ENCODE measurements at regions not wholly inside any gene's neighbourhood (a gene's known extent, or its start where the extent isn't known, plus 50 kb on each side); places are given as distances from the start of the nearest gene placed in this dataset.

- Histone ChIP-seq H3K9me3 (ENCODE audit: control insufficient read depth, low read depth, low read length) (no peaks in the 10 kb centered on the region), H3K9ac (ENCODE audit: low read length) (no peak overlapping the region), H3K27ac (ENCODE audit: low read length) (no peak overlapping the region), H3K36me3 (ENCODE audit: control insufficient read depth, low read depth, low read length) (no peaks in the 10 kb centered on the region), H3K4me1 (ENCODE audit: control insufficient read depth, low read depth, low read length) (no peaks in the 10 kb centered on the region), H3K4me3 (ENCODE audit: low read length) (no peak overlapping the region), H3K27me3 (ENCODE audit: control insufficient read depth, insufficient read depth, low read length) (no peaks in the 10 kb centered on the region)
These were observed 497.8 kb downstream of the HS3ST4 start for GRCh38 chr16:26189536-26189935.

DNA sequence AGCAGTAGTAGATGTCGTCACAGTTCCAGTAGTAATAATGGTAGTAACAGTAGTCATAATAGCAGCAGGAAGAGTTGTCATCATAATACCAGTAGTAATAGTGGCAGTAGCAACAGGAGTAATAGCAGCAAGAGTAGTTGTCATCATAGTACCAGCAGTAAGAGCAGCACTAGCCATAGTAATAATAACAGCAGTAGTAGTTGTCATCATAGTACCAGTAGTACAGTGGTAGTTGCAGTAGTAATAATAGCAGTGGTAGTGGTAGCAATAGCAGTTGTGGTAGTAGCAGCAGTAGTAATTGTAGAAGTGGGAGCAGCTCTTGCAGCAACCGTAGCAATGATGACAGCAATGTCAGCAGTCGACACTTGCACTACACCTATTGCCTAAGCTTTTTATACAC is 502.8 kb downstream of the HS3ST4 start:
- Histone ChIP-seq H3K27ac (ENCODE audit: low read length) (no peak overlapping the region), H3K4me3 (ENCODE audit: low read length) (no peak overlapping the region), H3K9me3 (ENCODE audit: control insufficient read depth, low read depth, low read length) (no peaks in the 10 kb centered on the region), H3K27me3 (ENCODE audit: control insufficient read depth, insufficient read depth, low read length) (no peaks in the 10 kb centered on the region), H3K9ac (ENCODE audit: low read length) (no peak overlapping the region), H3K36me3 (ENCODE audit: control insufficient read depth, low read depth, low read length) (no peaks in the 10 kb centered on the region), H3K4me1 (ENCODE audit: control insufficient read depth, low read depth, low read length) (no peaks in the 10 kb centered on the region)

DNA sequence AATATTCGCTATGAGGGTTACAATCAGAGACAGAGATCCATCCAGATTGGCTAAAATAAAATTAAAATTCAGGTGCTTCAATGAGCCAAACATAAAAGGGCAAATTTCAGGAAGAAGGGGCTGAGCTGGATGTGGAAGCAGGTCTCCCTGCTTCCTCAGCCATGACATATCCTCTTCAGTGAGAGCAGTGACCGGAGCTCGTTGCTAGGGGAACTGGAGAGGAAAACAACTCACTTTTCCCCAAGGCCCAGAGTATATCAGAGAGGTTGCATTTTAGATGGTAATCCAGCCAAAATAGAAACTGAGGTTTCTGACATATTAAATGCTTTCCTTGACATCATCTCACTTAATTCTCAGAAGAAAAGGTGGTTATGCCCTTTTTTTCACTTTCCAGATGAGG is 503.5 kb downstream of the HS3ST4 start:
- H3K27ac ChIP-seq (ENCODE audit: low read length): no peak overlapping the region
- H3K36me3 ChIP-seq (ENCODE audit: control insufficient read depth, low read depth, low read length): no peaks in the 10 kb centered on the region
- no peak overlapping the region for H3K4me3 ChIP-seq (ENCODE audit: low read length)
- H3K9ac ChIP-seq (ENCODE audit: low read length): no peak overlapping the region
- H3K9me3 ChIP-seq (ENCODE audit: control insufficient read depth, low read depth, low read length): no peaks in the 10 kb centered on the region
- no peaks in the 10 kb centered on the region for H3K27me3 ChIP-seq (ENCODE audit: control insufficient read depth, insufficient read depth, low read length)
- H3K4me1 ChIP-seq (ENCODE audit: control insufficient read depth, low read depth, low read length): no peaks in the 10 kb centered on the region

DNA sequence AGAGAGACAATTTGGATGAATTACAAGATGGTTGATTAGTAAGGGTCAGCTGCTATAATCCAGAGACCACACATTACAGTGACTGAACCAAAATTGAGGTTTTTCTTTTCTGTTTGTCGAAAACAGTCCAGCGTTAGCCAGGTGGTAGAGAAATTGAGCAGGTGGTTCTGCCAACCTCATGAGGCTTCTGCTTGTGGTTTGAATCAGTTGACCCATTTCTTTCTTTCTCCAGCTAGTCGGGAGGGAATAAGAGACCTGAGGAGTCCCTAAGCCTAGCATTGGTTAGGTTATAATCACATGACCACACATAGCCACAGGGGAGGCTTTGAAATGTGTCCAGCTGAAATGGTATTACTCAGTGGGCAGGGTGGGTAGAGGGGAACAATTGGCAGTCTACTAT is 504.6 kb downstream of the HS3ST4 start:
- no peak overlapping the region for H3K27ac ChIP-seq (ENCODE audit: low read length)

DNA sequence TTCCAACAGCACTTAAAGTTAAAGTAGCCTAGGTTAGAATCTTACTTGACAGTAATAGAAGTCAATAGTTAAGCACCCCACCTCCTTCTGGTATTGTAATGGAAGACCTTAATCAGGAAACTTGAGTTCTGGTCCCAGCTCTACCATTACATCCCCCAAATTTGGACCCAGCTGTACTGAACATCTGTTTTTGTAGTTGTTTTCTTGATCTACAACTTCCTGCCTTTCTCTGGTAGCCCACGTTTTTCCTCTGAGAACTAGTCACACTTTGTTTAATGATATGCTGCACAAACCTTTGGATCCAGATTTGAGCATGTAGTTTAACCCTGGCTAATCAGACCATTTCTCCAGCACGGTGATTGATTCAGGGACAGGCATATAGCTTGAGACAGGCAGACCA is 505.0 kb downstream of the HS3ST4 start:
- Histone ChIP-seq H3K4me3 (ENCODE audit: low read length) (no peak overlapping the region), H3K9ac (ENCODE audit: low read length) (no peak overlapping the region), H3K9me3 (ENCODE audit: control insufficient read depth, low read depth, low read length) (no peaks in the 10 kb centered on the region), H3K4me1 (ENCODE audit: control insufficient read depth, low read depth, low read length) (no peaks in the 10 kb centered on the region), H3K27me3 (ENCODE audit: control insufficient read depth, insufficient read depth, low read length) (no peaks in the 10 kb centered on the region), H3K27ac (ENCODE audit: low read length) (no peak overlapping the region), H3K36me3 (ENCODE audit: control insufficient read depth, low read depth, low read length) (no peaks in the 10 kb centered on the region)

More for the DNA sequence above, 504.6 kb downstream of the HS3ST4 start:
- Histone ChIP-seq H3K9ac (ENCODE audit: low read length) (no peak overlapping the region), H3K9me3 (ENCODE audit: control insufficient read depth, low read depth, low read length) (no peaks in the 10 kb centered on the region), H3K36me3 (ENCODE audit: control insufficient read depth, low read depth, low read length) (no peaks in the 10 kb centered on the region), H3K4me3 (ENCODE audit: low read length) (no peak overlapping the region), H3K4me1 (ENCODE audit: control insufficient read depth, low read depth, low read length) (no peaks in the 10 kb centered on the region), H3K27me3 (ENCODE audit: control insufficient read depth, insufficient read depth, low read length) (no peaks in the 10 kb centered on the region)

DNA sequence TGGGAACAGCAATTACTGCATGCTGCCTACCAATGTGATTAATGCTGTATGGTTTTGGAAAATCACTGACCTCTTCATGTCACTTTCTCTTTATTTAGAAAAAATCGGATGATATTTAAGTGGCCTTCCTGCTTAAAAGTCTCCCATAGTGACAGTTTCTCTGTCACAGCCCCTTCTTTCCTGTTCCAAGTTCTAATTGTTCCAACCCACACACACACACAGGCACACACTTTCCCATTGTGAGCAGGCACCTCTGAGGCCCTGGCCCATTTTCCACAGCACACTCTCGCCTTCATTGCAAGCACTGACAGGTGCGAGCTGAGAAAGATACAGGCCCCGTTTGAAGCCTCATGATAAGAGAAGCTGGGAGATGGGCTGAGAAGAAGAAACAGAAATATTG is 505.9 kb downstream of the HS3ST4 start:
- Histone ChIP-seq H3K27me3 (ENCODE audit: control insufficient read depth, insufficient read depth, low read length) (no peaks in the 10 kb centered on the region), H3K4me1 (ENCODE audit: control insufficient read depth, low read depth, low read length) (no peaks in the 10 kb centered on the region), H3K36me3 (ENCODE audit: control insufficient read depth, low read depth, low read length) (no peaks in the 10 kb centered on the region), H3K27ac (ENCODE audit: low read length) (no peak overlapping the region), H3K4me3 (ENCODE audit: low read length) (no peak overlapping the region), H3K9me3 (ENCODE audit: control insufficient read depth, low read depth, low read length) (no peaks in the 10 kb centered on the region), H3K9ac (ENCODE audit: low read length) (no peak overlapping the region)

GRCh38 chr16:26198221-26198620 is 506.5 kb downstream of the HS3ST4 start:
- H3K9me3 ChIP-seq (ENCODE audit: control insufficient read depth, low read depth, low read length): no peaks in the 10 kb centered on the region
- no peaks in the 10 kb centered on the region for H3K36me3 ChIP-seq (ENCODE audit: control insufficient read depth, low read depth, low read length)
- H3K27me3 ChIP-seq (ENCODE audit: control insufficient read depth, insufficient read depth, low read length): no peaks in the 10 kb centered on the region
- no peak overlapping the region for H3K4me3 ChIP-seq (ENCODE audit: low read length)
- no peak overlapping the region for H3K9ac ChIP-seq (ENCODE audit: low read length)
- no peak overlapping the region for H3K27ac ChIP-seq (ENCODE audit: low read length)
- H3K4me1 ChIP-seq (ENCODE audit: control insufficient read depth, low read depth, low read length): no peaks in the 10 kb centered on the region

DNA sequence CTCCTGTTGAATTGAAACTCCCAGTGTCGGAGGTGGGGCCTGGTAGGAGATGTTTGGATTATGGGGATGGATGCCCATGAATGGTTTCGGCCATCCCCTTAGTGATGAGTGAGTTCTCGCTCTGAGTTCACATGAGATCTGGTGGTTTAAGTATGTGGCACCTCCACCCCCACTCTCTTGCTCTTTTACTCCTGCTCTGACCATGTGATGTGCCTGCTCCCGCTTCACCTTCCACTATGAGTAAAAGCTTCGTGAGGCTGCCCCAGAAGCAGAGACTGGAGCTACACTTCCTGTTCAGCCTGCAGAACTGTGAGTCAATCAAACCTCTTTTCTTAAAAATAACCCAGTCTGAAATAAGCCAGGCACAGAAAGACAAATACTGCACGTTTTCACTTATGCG is 512.4 kb downstream of the HS3ST4 start:
- no peak overlapping the region for H3K4me3 ChIP-seq (ENCODE audit: low read length)
- peaks cover 9% of the 10 kb centered on the region for H3K4me1 ChIP-seq (ENCODE audit: control insufficient read depth, low read depth, low read length)
- peaks cover 4% of the 10 kb centered on the region for H3K9me3 ChIP-seq (ENCODE audit: control insufficient read depth, low read depth, low read length)
- no peaks in the 10 kb centered on the region for H3K36me3 ChIP-seq (ENCODE audit: control insufficient read depth, low read depth, low read length)
- H3K27me3 ChIP-seq (ENCODE audit: control insufficient read depth, insufficient read depth, low read length): no peaks in the 10 kb centered on the region
- H3K27ac ChIP-seq (ENCODE audit: low read length): no peak overlapping the region
- H3K9ac ChIP-seq (ENCODE audit: low read length): no peak overlapping the region

DNA sequence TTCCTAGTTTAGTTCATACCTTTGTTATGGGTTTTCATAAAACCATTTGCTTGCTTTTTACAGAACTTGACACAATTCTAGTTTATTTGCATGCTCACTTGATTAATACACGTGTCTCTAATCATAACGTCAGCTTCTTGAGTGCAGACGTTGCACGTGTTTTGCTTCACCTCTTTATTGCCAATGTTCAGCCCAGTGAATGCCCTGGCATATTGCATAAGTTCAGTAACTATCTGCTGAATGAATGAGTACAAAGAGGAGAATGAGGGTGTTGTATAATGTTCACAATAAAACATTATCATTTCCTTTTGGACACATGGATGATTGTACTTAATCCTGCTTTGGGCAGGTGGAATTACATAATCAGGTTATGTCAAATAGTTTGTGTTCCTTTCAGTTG is 519.8 kb downstream of the HS3ST4 start:
- Histone ChIP-seq H3K4me1 (ENCODE audit: control insufficient read depth, low read depth, low read length) (peaks cover 25% of the 10 kb centered on the region), H3K9me3 (ENCODE audit: control insufficient read depth, low read depth, low read length) (peaks cover 4% of the 10 kb centered on the region), H3K9ac (ENCODE audit: low read length) (no peak overlapping the region), H3K27me3 (ENCODE audit: control insufficient read depth, insufficient read depth, low read length) (no peaks in the 10 kb centered on the region), H3K4me3 (ENCODE audit: low read length) (no peak overlapping the region), H3K36me3 (ENCODE audit: control insufficient read depth, low read depth, low read length) (no peaks in the 10 kb centered on the region), H3K27ac (ENCODE audit: low read length) (no peak overlapping the region)

DNA sequence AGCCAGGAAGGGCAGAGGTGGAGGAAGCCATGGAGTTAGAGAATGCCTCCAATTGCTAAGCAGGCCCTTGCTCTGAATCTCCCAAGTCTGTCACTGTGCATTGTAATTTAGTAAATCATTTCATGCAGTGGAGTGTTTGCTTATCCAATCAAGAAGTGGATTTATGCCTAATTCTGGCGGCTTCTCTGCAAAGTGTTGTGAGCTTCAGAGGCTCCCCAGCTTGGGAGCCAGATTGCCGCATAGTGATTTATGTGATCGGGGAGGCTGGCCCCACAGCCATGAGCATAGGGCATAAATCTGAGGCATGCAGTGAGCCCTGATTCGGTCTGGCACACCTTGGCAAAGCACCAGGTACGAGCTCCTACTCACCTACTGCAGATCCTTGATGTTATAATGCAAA is 520.8 kb downstream of the HS3ST4 start:
- H3K4me1 ChIP-seq (ENCODE audit: control insufficient read depth, low read depth, low read length): peaks cover 31% of the 10 kb centered on the region
- H3K9me3 ChIP-seq (ENCODE audit: control insufficient read depth, low read depth, low read length): peaks cover 4% of the 10 kb centered on the region
- no peak overlapping the region for H3K9ac ChIP-seq (ENCODE audit: low read length)
- H3K27ac ChIP-seq (ENCODE audit: low read length): no peak overlapping the region
- H3K4me3 ChIP-seq (ENCODE audit: low read length): no peak overlapping the region
- H3K27me3 ChIP-seq (ENCODE audit: control insufficient read depth, insufficient read depth, low read length): no peaks in the 10 kb centered on the region
- no peaks in the 10 kb centered on the region for H3K36me3 ChIP-seq (ENCODE audit: control insufficient read depth, low read depth, low read length)

GRCh38 chr16:26214581-26215174 is 522.9 kb downstream of the HS3ST4 start:
- no peak overlapping the region for H3K4me3 ChIP-seq (ENCODE audit: low read length)
- H3K4me1 ChIP-seq (ENCODE audit: control insufficient read depth, low read depth, low read length): peaks cover 42% of the 10 kb centered on the region
- no peaks in the 10 kb centered on the region for H3K27me3 ChIP-seq (ENCODE audit: control insufficient read depth, insufficient read depth, low read length)
- no peaks in the 10 kb centered on the region for H3K9me3 ChIP-seq (ENCODE audit: control insufficient read depth, low read depth, low read length)
- H3K36me3 ChIP-seq (ENCODE audit: control insufficient read depth, low read depth, low read length): no peaks in the 10 kb centered on the region
- H3K9ac ChIP-seq (ENCODE audit: low read length): no peak overlapping the region
- no peak overlapping the region for H3K27ac ChIP-seq (ENCODE audit: low read length)

DNA sequence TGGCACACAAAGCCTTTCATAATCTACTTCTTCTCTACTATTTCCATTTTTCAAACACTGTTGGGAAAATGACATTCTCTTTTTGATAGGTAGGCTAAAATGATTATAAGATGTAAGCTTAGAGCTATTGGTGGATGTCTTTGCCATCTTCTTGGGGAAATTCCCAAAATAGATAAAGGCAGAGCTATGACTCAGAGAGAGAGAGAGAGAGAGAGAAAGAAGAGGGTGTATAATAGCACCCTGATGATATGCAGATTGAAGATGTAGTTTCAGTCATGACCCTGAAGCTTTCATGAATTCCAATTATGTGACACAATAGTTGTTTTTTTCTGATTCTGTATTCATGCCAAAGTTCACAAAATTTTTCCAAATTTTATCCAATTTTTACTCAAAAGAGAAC is 529.1 kb downstream of the HS3ST4 start:
- H3K27ac ChIP-seq (ENCODE audit: low read length): peak overlapping the region; percentile 80

More for the DNA sequence above, 529.1 kb downstream of the HS3ST4 start:
- H3K27me3 ChIP-seq (ENCODE audit: control insufficient read depth, insufficient read depth, low read length): no peaks in the 10 kb centered on the region
- H3K9me3 ChIP-seq (ENCODE audit: control insufficient read depth, low read depth, low read length): no peaks in the 10 kb centered on the region
- peaks cover 51% of the 10 kb centered on the region for H3K4me1 ChIP-seq (ENCODE audit: control insufficient read depth, low read depth, low read length)
- H3K4me3 ChIP-seq (ENCODE audit: low read length): peak overlapping the region; percentile 26
- peak overlapping the region; percentile 15 for H3K9ac ChIP-seq (ENCODE audit: low read length)
- no peaks in the 10 kb centered on the region for H3K36me3 ChIP-seq (ENCODE audit: control insufficient read depth, low read depth, low read length)
